H1 (cell line): ENCODE measurements at regions not wholly inside any gene's neighbourhood (a gene's known extent, or its start where the extent isn't known, plus 50 kb on each side); places are given as distances from the start of the nearest gene placed in this dataset.

Source experiments
- CTCF ChIA-PET: fragments of 300-600 bp; sonication (Branson Sonifier 250); formaldehyde crosslinking; loops from one replicate; lab custom pipeline; 2021; ENCODE audit not compliant: partially characterized antibody; lab: Charles Lee
- POLR2A ChIA-PET: fragments of 300-600 bp; sonication (Branson Sonifier 250); formaldehyde crosslinking; loops from one replicate; lab custom pipeline; 2021; ENCODE audit warnings: inconsistent platforms; ENCODE audit not compliant: partially characterized antibody; lab: Charles Lee
- DNase-seq, 2 experiments: peaks; one replicate each; pipeline versions ENCODE4 v3.0.0 to v3.0.0-alpha.2; 2010 to 2022; ENCODE audit warnings: low spot score in 2 of 2, low read depth in 1 of 2, mixed read lengths in 1 of 2
- FAIRE-seq: peaks from 2 replicates; lab custom pipeline; 2011; peaks lifted over from hg19 to GRCh38; lab: Jason Lieb, UNC
- H2AFZ ChIP-seq: 2 replicates; pipeline ENCODE4 v1.8.1; 2012; ENCODE audit warnings: low read length, inconsistent platforms
- H2AK5ac ChIP-seq: 2 replicates; pipeline ENCODE4 v1.6.1; 2013; ENCODE audit warnings: low read depth, low read length
- H2BK120ac ChIP-seq: replicated peaks from 2 replicates; pipeline ENCODE3; 2013; ENCODE audit warnings: low read depth, low read length, inconsistent platforms
- H2BK12ac ChIP-seq: 2 replicates; pipeline ENCODE4 v1.6.1; 2013; ENCODE audit warnings: low read depth, low read length
- H2BK15ac ChIP-seq: 2 replicates; pipeline ENCODE4 v1.6.1; 2013; ENCODE audit warnings: low read length
- H2BK20ac ChIP-seq: 2 replicates; pipeline ENCODE4 v1.6.1; 2013; ENCODE audit warnings: low read length
- H2BK5ac ChIP-seq: 2 replicates; pipeline ENCODE4 v1.6.1; 2013; ENCODE audit warnings: low read depth, low read length
- H3K14ac ChIP-seq: 2 replicates; pipeline ENCODE4 v1.6.1; 2013; ENCODE audit warnings: inconsistent platforms; ENCODE audit not compliant: insufficient read length
- H3K18ac ChIP-seq: 2 replicates; pipeline ENCODE4 v1.6.1; 2013; ENCODE audit warnings: low read length; ENCODE audit errors: extremely low read depth
- H3K23ac ChIP-seq: 2 replicates; pipeline ENCODE4 v1.6.1; 2013; ENCODE audit warnings: inconsistent platforms; ENCODE audit not compliant: insufficient read length
- H3K23me2 ChIP-seq: 2 replicates; pipeline ENCODE4 v1.6.1; 2013; ENCODE audit warnings: low read depth, low read length
- H3K27ac ChIP-seq: 2 replicates; pipeline ENCODE4 v1.6.1; 2011; ENCODE audit warnings: low read depth, low read length, inconsistent platforms
- H3K27me3 ChIP-seq, 4 experiments: replicated peaks in 1 of 4; 1 replicate in 1 of 4; 2 replicates in 3 of 4; pipeline versions ENCODE4 v1.6.1 to v1.8.1; 2011 to 2013; ENCODE audit warnings: low read length in 3 of 4, mild to moderate bottlenecking in 3 of 4, inconsistent platforms in 2 of 4, mixed read lengths in 2 of 4, moderate library complexity in 1 of 4; ENCODE audit not compliant: control insufficient read depth in 3 of 4, insufficient read depth in 3 of 4; ENCODE audit errors: extremely low read depth in 1 of 4
- H3K36me3 ChIP-seq, 4 experiments: 2 replicates each; pipeline versions ENCODE4 v1.6.1 to v1.8.1; 2011 to 2013; ENCODE audit warnings: mild to moderate bottlenecking in 4 of 4, low read length in 3 of 4, moderate library complexity in 2 of 4, control low read depth in 1 of 4, inconsistent platforms in 1 of 4; ENCODE audit not compliant: insufficient read depth in 4 of 4, control insufficient read depth in 2 of 4
- H3K4ac ChIP-seq: replicated peaks from 2 replicates; pipeline ENCODE3; 2013; ENCODE audit warnings: low read length, low read depth, mixed read lengths, inconsistent platforms; ENCODE audit not compliant: insufficient read length
- H3K4me1 ChIP-seq, 4 experiments: replicated peaks in 1 of 4; 1 replicate in 1 of 4; 2 replicates in 3 of 4; pipeline versions ENCODE4 v1.6.1 to v1.8.1; 2011 to 2013; ENCODE audit warnings: low read length in 3 of 4, inconsistent platforms in 2 of 4, mixed read lengths in 1 of 4; ENCODE audit not compliant: insufficient read depth in 4 of 4, control insufficient read depth in 3 of 4
- H3K4me2 ChIP-seq, 2 experiments: 2 replicates each; pipeline versions ENCODE4 v1.6.1 to v1.8.1; 2011 to 2013; ENCODE audit warnings: low read depth in 2 of 2, low read length in 2 of 2, control low read depth in 1 of 2, inconsistent platforms in 1 of 2, mild to moderate bottlenecking in 1 of 2; ENCODE audit not compliant: insufficient read depth in 1 of 2
- H3K4me3 ChIP-seq, 4 experiments: fragments of 200-600, 300-600 bp in 1 of 4; sonication (generic), shearing (Covaris generic), sonication (Bioruptor Twin) in 1 of 4; 2 replicates each; pipeline versions ENCODE4 v1.5.1 to v1.8.1; 2011 to 2016; ENCODE audit warnings: low read length in 4 of 4, low read depth in 3 of 4, control low read depth in 2 of 4, inconsistent platforms in 2 of 4, mild to moderate bottlenecking in 2 of 4, mixed read lengths in 1 of 4, moderate library complexity in 1 of 4; ENCODE audit not compliant: insufficient read depth in 2 of 4; ENCODE audit errors: extremely low read depth in 1 of 4
- H3K56ac ChIP-seq: replicated peaks from 2 replicates; pipeline ENCODE3; 2013; ENCODE audit warnings: low read depth, mild to moderate bottlenecking, mixed read lengths, low read length, inconsistent platforms; ENCODE audit not compliant: insufficient read length
- H3K79me1 ChIP-seq: 2 replicates; pipeline ENCODE4 v1.6.1; 2013; ENCODE audit warnings: low read depth, low read length, control low read depth
- H3K79me2 ChIP-seq, 2 experiments: 2 replicates each; pipeline versions ENCODE4 v1.6.1 to v1.8.1; 2012 to 2013; ENCODE audit warnings: low read length in 2 of 2, mild to moderate bottlenecking in 2 of 2, inconsistent platforms in 1 of 2; ENCODE audit not compliant: insufficient read depth in 2 of 2, control insufficient read depth in 1 of 2
- H3K9ac ChIP-seq, 4 experiments: replicated peaks in 1 of 4; 1 replicate in 1 of 4; 2 replicates in 3 of 4; pipeline versions ENCODE4 v1.6.1 to v1.8.1; 2011 to 2013; ENCODE audit warnings: low read depth in 3 of 4, low read length in 3 of 4, control low read depth in 2 of 4, mild to moderate bottlenecking in 2 of 4, moderate library complexity in 2 of 4, inconsistent platforms in 1 of 4; ENCODE audit errors: extremely low read depth in 1 of 4
- H3K9me3 ChIP-seq, 2 experiments: 2 replicates each; pipeline versions ENCODE4 v1.6.1 to v1.8.1; 2012 to 2013; ENCODE audit warnings: mild to moderate bottlenecking in 2 of 2, moderate library complexity in 2 of 2, control low read depth in 1 of 2, inconsistent platforms in 1 of 2, low read depth in 1 of 2, low read length in 1 of 2, mixed read lengths in 1 of 2; ENCODE audit not compliant: insufficient read depth in 2 of 2
- H4K20me1 ChIP-seq, 2 experiments: replicated peaks in 1 of 2; 2 replicates each; pipeline versions ENCODE3 to v1.8.1; 2011 to 2013; ENCODE audit warnings: inconsistent platforms in 2 of 2, low read length in 2 of 2, mild to moderate bottlenecking in 1 of 2; ENCODE audit not compliant: insufficient read depth in 2 of 2, control insufficient read depth in 1 of 2
- H4K5ac ChIP-seq: 2 replicates; pipeline ENCODE4 v1.6.1; 2013; ENCODE audit warnings: low read length, low read depth, mixed read lengths, inconsistent platforms; ENCODE audit not compliant: insufficient read length
- H4K8ac ChIP-seq: 2 replicates; pipeline ENCODE4 v1.8.0; 2013; ENCODE audit warnings: mild to moderate bottlenecking, moderate library complexity, low read length, inconsistent platforms; ENCODE audit not compliant: insufficient read depth; ENCODE audit errors: extremely low read depth
- H4K91ac ChIP-seq: replicated peaks from 2 replicates; pipeline ENCODE3; 2013; ENCODE audit warnings: low read length, mixed read lengths, inconsistent platforms; ENCODE audit not compliant: insufficient read length
- ATF2 ChIP-seq: IDR thresholded peaks from 2 replicates; pipeline ENCODE4 v1.6.1; 2012; ENCODE audit warnings: low read length, inconsistent platforms
- EZH2 ChIP-seq: fragments of 200-600 bp; sonication (generic); IDR thresholded peaks from 2 replicates; pipeline ENCODE4 v1.7.1; 2012; ENCODE audit warnings: low read depth, mild to moderate bottlenecking, moderate library complexity, low read length, inconsistent platforms; ENCODE audit not compliant: severe bottlenecking
- FOSL1 ChIP-seq: IDR thresholded peaks from 2 replicates; pipeline ENCODE4 v1.6.1; 2011; ENCODE audit warnings: mild to moderate bottlenecking, low read depth, low read length, moderate library complexity; ENCODE audit not compliant: insufficient read depth
- HDAC2 ChIP-seq, 2 experiments: fragments of 300-600 bp in 1 of 2; sonication (generic) in 1 of 2; IDR thresholded peaks; 2 replicates each; pipeline ENCODE4 v1.6.1; 2011 to 2012; ENCODE audit warnings: low read depth in 2 of 2, low read length in 2 of 2, mild to moderate bottlenecking in 2 of 2, moderate library complexity in 2 of 2, borderline replicate concordance in 1 of 2, inconsistent platforms in 1 of 2
- RAD21 ChIP-seq, 2 experiments: IDR thresholded peaks in 1 of 2; conservative IDR thresholded peaks in 1 of 2; 2 replicates each; pipeline ENCODE4 v1.6.1; 2011; ENCODE audit warnings: low read depth in 2 of 2, low read length in 2 of 2, improper control_type of control experiment in 1 of 2, inconsistent platforms in 1 of 2, mild to moderate bottlenecking in 1 of 2, moderate library complexity in 1 of 2
- RBBP5 ChIP-seq: IDR thresholded peaks from 2 replicates; pipeline ENCODE4 v1.7.1; 2012; ENCODE audit warnings: low read depth, mild to moderate bottlenecking, inconsistent platforms, low read length, moderate library complexity, borderline replicate concordance
- RXRA ChIP-seq: IDR thresholded peaks from 2 replicates; pipeline ENCODE4 v1.6.1; 2011; ENCODE audit warnings: low read depth, mild to moderate bottlenecking, low read length, moderate library complexity; ENCODE audit not compliant: insufficient read depth
- SIN3A ChIP-seq, 2 experiments: IDR thresholded peaks in 1 of 2; conservative IDR thresholded peaks in 1 of 2; 2 replicates each; pipeline ENCODE4 v1.6.1; 2011 to 2012; ENCODE audit warnings: low read length in 2 of 2, improper control_type of control experiment in 1 of 2, low read depth in 1 of 2, mild to moderate bottlenecking in 1 of 2
- TAF1 ChIP-seq: IDR thresholded peaks from 2 replicates; pipeline ENCODE4 v1.6.1; 2011; ENCODE audit warnings: mild to moderate bottlenecking, low read depth, low read length
- WGBS, 2 experiments: shearing (Covaris generic) in 1 of 2; methylation state at CpG; one replicate each; pipeline versions ENCODE4 v1.1.6 to v1.1.7; 2013 to 2015; ENCODE audit warnings: low lambda C conversion rate in 2 of 2, mixed read lengths in 2 of 2, inconsistent platforms in 1 of 2, low coverage in 1 of 2, missing lambda C conversion rate in 1 of 2; ENCODE audit not compliant: insufficient replicate concordance in 2 of 2, insufficient coverage in 1 of 2, insufficient read length in 1 of 2; ENCODE audit errors: extremely low coverage in 1 of 2, missing lambda C conversion rate in 1 of 2; 5-methylcytosine and 5-hydroxymethylcytosine counted together

GRCh38 chr4:15325987-15326386 is 101.8 kb upstream of the C1QTNF7 start:
- no peaks in the 10 kb centered on the region for H3K79me2 ChIP-seq
- no peaks in the 10 kb centered on the region for H3K4me1 ChIP-seq
- no peaks in the 10 kb centered on the region; a peak in 2 of 4 replicates for H3K9me3 ChIP-seq
- no peak overlapping the region for H3K4me3 ChIP-seq
- no peak overlapping the region for H2AK5ac ChIP-seq
- no peak overlapping the region for H2BK12ac ChIP-seq
- no peak overlapping the region for H3K27ac ChIP-seq
- H4K20me1 ChIP-seq = no peaks in the 10 kb centered on the region
- H2BK120ac ChIP-seq = no peak overlapping the region
- H3K18ac ChIP-seq = no peak overlapping the region
- ChIA-PET POLR2A (no interaction called here), CTCF (interaction anchor here (0.6 to 1.7 kb wide), 4 partner anchors 9 to 70 kb away, joined by 3 to 5 read pairs (median 4); no protein-coding TSS in a partner anchor)
- DNase-seq (no peak), FAIRE-seq (no peak)
- no peaks in the 10 kb centered on the region for H3K27me3 ChIP-seq
- no peak overlapping the region for H3K4me2 ChIP-seq
- H2BK15ac ChIP-seq = no peak overlapping the region
- no peak overlapping the region for H4K8ac ChIP-seq
- H3K36me3 ChIP-seq = no peaks in the 10 kb centered on the region
- H4K5ac ChIP-seq = no peak overlapping the region
- no peaks in the 10 kb centered on the region for H3K79me1 ChIP-seq
- H4K91ac ChIP-seq = no peak overlapping the region
- no peak overlapping the region for H2BK20ac ChIP-seq
- no peak overlapping the region for H3K14ac ChIP-seq
- no peak overlapping the region for H3K56ac ChIP-seq
- H3K4ac ChIP-seq = no peak overlapping the region
- no peak overlapping the region for H3K23ac ChIP-seq
- H2BK5ac ChIP-seq = no peak overlapping the region
- H2AFZ ChIP-seq = no peak overlapping the region
- no peak overlapping the region for H3K9ac ChIP-seq
- 71% methylated on average over 5 of the region's 5 CpGs; no CpG with 5 or more reads in 1 of the 2 experiments for WGBS, 2 experiments
- no peaks in the 10 kb centered on the region for H3K23me2 ChIP-seq
- TF ChIP-seq ATF2 (no peak), RAD21 (IDR thresholded peaks at IDR 0.05 in 1 of 2, conservative IDR thresholded peaks at IDR 0.05 in 1 of 2; ENCODE audit: low read depth in 2 of 2, low read length in 2 of 2) (no peak), TAF1 (no peak), RXRA (no peak), HDAC2 (IDR thresholded peaks at IDR 0.05; ENCODE audit: borderline replicate concordance in 1 of 2, low read depth in 2 of 2, low read length in 2 of 2) (no peak), EZH2 (no peak), FOSL1 (no peak), SIN3A (conservative IDR thresholded peaks at IDR 0.05 in 1 of 2, IDR thresholded peaks at IDR 0.05 in 1 of 2; ENCODE audit: low read depth in 1 of 2, low read length in 2 of 2) (no peak), RBBP5 (no peak)
